ENCODE measurements at regions not wholly inside any gene's neighbourhood (a gene's known extent, or its start where the extent isn't known, plus 50 kb on each side); places are given as distances from the start of the nearest gene placed in this dataset.

DNA sequence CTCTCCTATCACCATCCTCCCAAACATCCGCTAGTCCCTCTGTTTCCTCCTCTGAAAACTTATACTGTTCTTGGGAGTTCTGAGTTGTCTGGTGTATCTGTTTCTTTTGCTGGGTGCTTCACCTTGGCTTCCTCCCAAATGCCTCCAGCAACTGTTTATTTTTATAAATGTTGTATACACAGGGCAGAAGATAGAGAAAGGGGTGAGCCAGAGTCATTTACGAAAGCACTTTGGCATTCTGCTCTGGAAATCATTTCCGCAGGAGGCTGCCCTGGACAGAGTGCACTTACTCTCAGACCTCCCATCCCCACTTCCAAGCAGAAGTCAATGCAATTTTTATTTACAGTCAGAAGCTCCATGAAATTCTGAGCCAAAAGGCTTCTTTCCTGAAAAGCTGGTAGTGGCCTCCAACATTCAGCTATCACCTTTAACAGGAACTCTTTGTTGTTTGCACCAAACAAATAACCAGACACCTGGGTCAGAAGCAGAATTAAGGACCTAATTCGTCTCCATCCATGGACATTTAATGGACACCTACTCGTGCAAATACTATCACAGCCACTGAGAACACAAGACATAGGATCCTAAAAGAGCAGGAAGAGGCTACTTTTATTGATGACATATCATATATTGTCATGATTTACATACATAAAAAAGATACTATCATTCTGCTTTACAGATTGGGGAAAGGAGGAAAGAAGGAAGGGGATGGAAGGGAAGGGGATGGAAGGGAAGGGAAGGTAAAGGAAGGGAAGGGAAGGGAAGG, 229.5 kb upstream of the PAPPA start:
- no peaks in the 10 kb centered on the region for H3K9me3 ChIP-seq (ENCODE audit: control insufficient read depth, insufficient read depth, low read length)
- no peaks in the 10 kb centered on the region for H3K36me3 Mint-ChIP-seq
- ATAC-seq: no peak
- no peak overlapping the region for H3K27ac Mint-ChIP-seq
- no peak overlapping the region for H3K27ac ChIP-seq (ENCODE audit: low read length)
- peaks cover 17 to 18% of the 10 kb centered on the region in 2 donors for H3K9me3 Mint-ChIP-seq
- no peak overlapping the region for H3K4me3 Mint-ChIP-seq
- no peaks in the 10 kb centered on the region for H3K27me3 Mint-ChIP-seq (ENCODE audit: low read depth in 2 of 2)
- no peak for DNase-seq
- no peaks in the 10 kb centered on the region for H3K4me1 Mint-ChIP-seq
- H3K36me3 ChIP-seq (ENCODE audit: control insufficient read depth, insufficient read depth, low read length): no peaks in the 10 kb centered on the region
- 82% methylated on average over 3 of the region's 5 CpGs for whole genome bisulfite sequencing (ENCODE audit: insufficient coverage)
- TF ChIP-seq, protein P1, sequence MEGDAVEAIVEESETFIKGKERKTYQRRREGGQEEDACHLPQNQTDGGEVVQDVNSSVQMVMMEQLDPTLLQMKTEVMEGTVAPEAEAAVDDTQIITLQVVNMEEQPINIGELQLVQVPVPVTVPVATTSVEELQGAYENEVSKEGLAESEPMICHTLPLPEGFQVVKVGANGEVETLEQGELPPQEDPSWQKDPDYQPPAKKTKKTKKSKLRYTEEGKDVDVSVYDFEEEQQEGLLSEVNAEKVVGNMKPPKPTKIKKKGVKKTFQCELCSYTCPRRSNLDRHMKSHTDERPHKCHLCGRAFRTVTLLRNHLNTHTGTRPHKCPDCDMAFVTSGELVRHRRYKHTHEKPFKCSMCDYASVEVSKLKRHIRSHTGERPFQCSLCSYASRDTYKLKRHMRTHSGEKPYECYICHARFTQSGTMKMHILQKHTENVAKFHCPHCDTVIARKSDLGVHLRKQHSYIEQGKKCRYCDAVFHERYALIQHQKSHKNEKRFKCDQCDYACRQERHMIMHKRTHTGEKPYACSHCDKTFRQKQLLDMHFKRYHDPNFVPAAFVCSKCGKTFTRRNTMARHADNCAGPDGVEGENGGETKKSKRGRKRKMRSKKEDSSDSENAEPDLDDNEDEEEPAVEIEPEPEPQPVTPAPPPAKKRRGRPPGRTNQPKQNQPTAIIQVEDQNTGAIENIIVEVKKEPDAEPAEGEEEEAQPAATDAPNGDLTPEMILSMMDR (IDR thresholded peaks at IDR 0.05): no peak
- H3K27me3 ChIP-seq (ENCODE audit: control insufficient read depth, insufficient read depth, low read length): no peaks in the 10 kb centered on the region
- H3K4me3 ChIP-seq (ENCODE audit: low read length): no peak overlapping the region
- H3K4me1 ChIP-seq (ENCODE audit: control insufficient read depth, insufficient read depth, low read length): no peaks in the 10 kb centered on the region
- intact Hi-C loops (cut with micrococcal nuclease): no loop called here

DNA sequence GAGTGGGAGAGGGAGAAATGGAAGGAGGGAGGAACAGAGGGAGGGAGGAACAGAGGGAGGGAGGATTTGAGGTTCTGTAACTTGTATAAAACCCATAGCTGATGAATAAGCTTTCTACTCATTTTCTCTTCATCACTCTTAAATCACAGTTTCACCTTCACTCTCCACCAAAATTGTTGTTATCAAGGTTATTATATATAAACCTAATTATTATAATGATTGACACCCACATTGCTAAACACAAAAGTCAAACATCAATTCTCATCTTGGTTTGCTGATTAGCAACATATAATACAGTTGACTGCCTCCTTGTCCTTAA, 229.0 kb upstream of the PAPPA start:
- H3K27ac ChIP-seq (ENCODE audit: low read length): no peak overlapping the region
- H3K9me3 ChIP-seq (ENCODE audit: control insufficient read depth, insufficient read depth, low read length): no peaks in the 10 kb centered on the region
- TF ChIP-seq, protein P1 (IDR thresholded peaks at IDR 0.05): no peak
- no peak for DNase-seq
- Mint-ChIP-seq H3K9me3 (peaks cover 17 to 18% of the 10 kb centered on the region in 2 donors), H3K36me3 (no peaks in the 10 kb centered on the region), H3K27ac (no peak overlapping the region), H3K4me3 (no peak overlapping the region), H3K4me1 (no peaks in the 10 kb centered on the region), H3K27me3 (ENCODE audit: low read depth in 2 of 2) (no peaks in the 10 kb centered on the region)
- intact Hi-C loops (cut with micrococcal nuclease): no loop called here
- H3K36me3 ChIP-seq (ENCODE audit: control insufficient read depth, insufficient read depth, low read length): no peaks in the 10 kb centered on the region
- H3K4me1 ChIP-seq (ENCODE audit: control insufficient read depth, insufficient read depth, low read length): no peaks in the 10 kb centered on the region
- H3K4me3 ChIP-seq (ENCODE audit: low read length): no peak overlapping the region
- no peak for ATAC-seq
- H3K27me3 ChIP-seq (ENCODE audit: control insufficient read depth, insufficient read depth, low read length): no peaks in the 10 kb centered on the region

DNA sequence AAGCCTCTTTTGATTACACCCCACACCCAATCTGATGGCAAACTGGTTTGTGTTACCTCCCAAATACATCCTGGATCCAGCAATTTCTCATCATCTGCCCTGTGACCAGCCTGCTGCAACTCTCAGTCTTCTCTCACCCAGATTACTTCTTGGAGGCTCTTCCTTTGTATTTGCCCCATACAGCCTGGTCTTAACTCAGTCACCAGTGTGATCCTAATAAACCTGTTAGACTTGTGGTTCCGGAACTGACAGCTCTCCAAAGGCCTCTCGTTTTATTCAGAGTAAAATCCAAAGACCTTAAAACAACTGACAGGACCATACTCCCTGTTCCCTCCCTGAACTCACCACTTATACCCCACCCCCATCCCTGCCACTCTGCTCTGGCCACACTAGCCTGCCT, 228.2 kb upstream of the PAPPA start:
- H3K27ac ChIP-seq (ENCODE audit: low read length): no peak overlapping the region
- no peaks in the 10 kb centered on the region for H3K4me1 Mint-ChIP-seq
- no peaks in the 10 kb centered on the region for H3K36me3 Mint-ChIP-seq
- H3K4me3 Mint-ChIP-seq: no peak overlapping the region
- intact Hi-C loops (cut with micrococcal nuclease): no loop called here
- no peak overlapping the region for H3K27ac Mint-ChIP-seq
- no peak overlapping the region for H3K4me3 ChIP-seq (ENCODE audit: low read length)
- 74% methylated on average over 2 of the region's 2 CpGs for WGBS (ENCODE audit: insufficient coverage)
- H3K9me3 ChIP-seq (ENCODE audit: control insufficient read depth, insufficient read depth, low read length): no peaks in the 10 kb centered on the region
- no peak for ATAC-seq
- no peaks in the 10 kb centered on the region for H3K36me3 ChIP-seq (ENCODE audit: control insufficient read depth, insufficient read depth, low read length)
- TF ChIP-seq, protein P1 (IDR thresholded peaks at IDR 0.05): no peak
- no peaks in the 10 kb centered on the region for H3K4me1 ChIP-seq (ENCODE audit: control insufficient read depth, insufficient read depth, low read length)
- no peak for DNase-seq
- H3K27me3 Mint-ChIP-seq (ENCODE audit: low read depth in 2 of 2): no peaks in the 10 kb centered on the region
- no peaks in the 10 kb centered on the region for H3K27me3 ChIP-seq (ENCODE audit: control insufficient read depth, insufficient read depth, low read length)
- peaks cover 17 to 18% of the 10 kb centered on the region in 2 donors for H3K9me3 Mint-ChIP-seq

DNA sequence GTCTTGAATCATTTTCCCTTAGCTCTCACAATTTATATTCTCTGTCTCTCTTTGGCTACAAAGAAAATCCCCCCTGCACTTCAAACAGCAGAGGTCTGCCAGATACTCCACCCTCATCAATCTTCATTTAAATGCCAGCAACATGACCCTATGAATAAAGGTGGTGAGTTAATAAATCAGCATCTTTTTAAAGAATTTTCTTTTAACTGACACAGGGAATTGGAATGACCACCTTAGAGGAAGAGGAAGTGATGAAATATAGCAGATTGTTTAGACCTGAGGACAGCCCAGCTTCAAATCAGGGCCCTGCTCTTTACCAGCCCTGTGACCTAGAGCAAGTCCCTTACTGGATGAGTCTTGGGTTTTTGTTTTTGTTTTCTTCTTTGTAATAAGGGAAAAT, 223.1 kb upstream of the PAPPA start:
- H3K4me1 Mint-ChIP-seq: no peaks in the 10 kb centered on the region
- Histone ChIP-seq H3K4me1 (ENCODE audit: control insufficient read depth, insufficient read depth, low read length) (no peaks in the 10 kb centered on the region), H3K4me3 (ENCODE audit: low read length) (no peak overlapping the region), H3K9me3 (ENCODE audit: control insufficient read depth, insufficient read depth, low read length) (no peaks in the 10 kb centered on the region), H3K27ac (ENCODE audit: low read length) (no peak overlapping the region), H3K27me3 (ENCODE audit: control insufficient read depth, insufficient read depth, low read length) (no peaks in the 10 kb centered on the region), H3K36me3 (ENCODE audit: control insufficient read depth, insufficient read depth, low read length) (no peaks in the 10 kb centered on the region)
- ATAC-seq (no peak), DNase-seq (no peak)
- H3K36me3 Mint-ChIP-seq: no peaks in the 10 kb centered on the region
- no peak overlapping the region for H3K27ac Mint-ChIP-seq
- TF ChIP-seq, protein P1 (IDR thresholded peaks at IDR 0.05): no peak
- no peak overlapping the region for H3K4me3 Mint-ChIP-seq
- H3K9me3 Mint-ChIP-seq: peaks cover 14 to 17% of the 10 kb centered on the region in 2 donors
- intact Hi-C loops (cut with micrococcal nuclease): no loop called here
- H3K27me3 Mint-ChIP-seq (ENCODE audit: low read depth in 2 of 2): no peaks in the 10 kb centered on the region

All from natural killer cell (primary cell).